HepG2 (cell line): ENCODE measurements at regions not wholly inside any gene's neighbourhood (a gene's known extent, or its start where the extent isn't known, plus 50 kb on each side); places are given as distances from the start of the nearest gene placed in this dataset.

Source experiments
- ATAC-seq: fragments of 200-7000 bp; cut with Tn5 transposase; 3 replicates; pipeline ENCODE4 v1.9.1; 2020; ENCODE audit warnings: mild to moderate bottlenecking, moderate library complexity
- BruUV-seq: library from RNA; stranded (reverse); fragments of 400-500 nt; replicated peaks from 2 replicates; lab custom pipeline; 2021; lab: Mats Ljungman, UMichigan
- CTCF ChIA-PET: fragments of 300-600 bp; formaldehyde crosslinking; extraction: SDS; loops from one replicate; lab custom pipeline; 2021; ENCODE audit warnings: low total read pairs, inconsistent platforms, low intra/inter-chr PET ratio; lab: Yijun Ruan, JAX
- POLR2A ChIA-PET: fragments of 350-600 bp; sonication (Branson Sonifier 250); formaldehyde crosslinking; loops from one replicate; lab custom pipeline; 2020; ENCODE audit warnings: antibody characterized with exemption, inconsistent platforms; lab: Yijun Ruan, JAX
- DNase-seq: peaks from one replicate; pipeline ENCODE4 v3.0.0-alpha.2; 2015; ENCODE audit warnings: low spot score
- FAIRE-seq: peaks from 3 replicates; lab custom pipeline; 2011; peaks lifted over from hg19 to GRCh38; lab: Jason Lieb, UNC
- H2AFZ ChIP-seq: one replicate; pipeline ENCODE4 v1.6.1; 2011; ENCODE audit warnings: low read length, inconsistent platforms
- H3K27ac ChIP-seq: fragments of 300-600 bp; 3 replicates; pipeline ENCODE4 v1.8.0; 2011; ENCODE audit warnings: mixed run types, mild to moderate bottlenecking, mixed read lengths, low read length, inconsistent platforms; ENCODE audit not compliant: insufficient read depth; ENCODE audit errors: extremely low read length
- H3K27me3 ChIP-seq, 2 experiments: fragments of 200-600 bp in 1 of 2; 2 replicates in 1 of 2; 3 replicates in 1 of 2; pipeline versions ENCODE4 v1.6.0 to v1.8.0; 2011; ENCODE audit warnings: low read length in 2 of 2, mild to moderate bottlenecking in 2 of 2, moderate library complexity in 2 of 2, inconsistent platforms in 1 of 2; ENCODE audit not compliant: insufficient read depth in 2 of 2, control insufficient read depth in 1 of 2
- H3K36me3 ChIP-seq, 2 experiments: fragments of 200-600 bp in 1 of 2; replicated peaks in 1 of 2; 2 replicates in 1 of 2; 3 replicates in 1 of 2; pipeline versions ENCODE4 v1.5.1 to v1.8.0; 2011; ENCODE audit warnings: low read length in 2 of 2, inconsistent platforms in 1 of 2; ENCODE audit not compliant: insufficient read depth in 2 of 2, control insufficient read depth in 1 of 2
- H3K4me1 ChIP-seq: 2 replicates; pipeline ENCODE4 v1.5.1; 2012; ENCODE audit warnings: low read length, inconsistent platforms; ENCODE audit not compliant: insufficient read depth
- H3K4me2 ChIP-seq: 2 replicates; pipeline ENCODE4 v1.6.0; 2011; ENCODE audit warnings: low read depth, low read length, inconsistent platforms
- H3K4me3 ChIP-seq, 3 experiments: fragments of 200-600 bp in 1 of 3; sonication (generic), shearing (Covaris generic) in 1 of 3; replicated peaks in 1 of 3; 2 replicates each; pipeline ENCODE4 v1.5.1; 2011 to 2016; ENCODE audit warnings: low read length in 3 of 3, inconsistent platforms in 2 of 3, low read depth in 2 of 3, mild to moderate bottlenecking in 2 of 3, control low read depth in 1 of 3, mixed read lengths in 1 of 3; ENCODE audit not compliant: insufficient read depth in 1 of 3
- H3K79me2 ChIP-seq: one replicate; pipeline ENCODE4 v1.6.1; 2011; ENCODE audit warnings: low read length, inconsistent platforms; ENCODE audit not compliant: insufficient read depth
- H3K9ac ChIP-seq: 2 replicates; pipeline ENCODE4 v1.6.0; 2011; ENCODE audit warnings: mild to moderate bottlenecking, low read depth, low read length, inconsistent platforms; ENCODE audit not compliant: insufficient read depth
- H3K9me3 ChIP-seq: 2 replicates; pipeline ENCODE4 v1.5.1; 2012; ENCODE audit warnings: mild to moderate bottlenecking, low read length
- H4K20me1 ChIP-seq: 2 replicates; pipeline ENCODE4 v1.6.0; 2011; ENCODE audit warnings: inconsistent platforms, mild to moderate bottlenecking, low read length, moderate library complexity; ENCODE audit not compliant: insufficient read depth
- KLF9 ChIP-seq: IDR thresholded peaks from 2 replicates; pipeline ENCODE4 v1.6.1; 2016; ENCODE audit warnings: low read depth
- MEF2D ChIP-seq: sonication (generic); formaldehyde crosslinking; IDR thresholded peaks from 2 replicates; pipeline ENCODE4 v1.5.1; 2020; ENCODE audit warnings: mild to moderate bottlenecking, missing genetic modification reagents
- PPARG ChIP-seq: conservative IDR thresholded peaks from 2 replicates; pipeline ENCODE4 v1.6.1; 2016; ENCODE audit warnings: missing biosample characterization, missing genetic modification reagents
- RAD21 ChIP-seq: fragments of 450-650 bp; formaldehyde crosslinking; IDR thresholded peaks from 2 replicates; pipeline ENCODE4 v1.5.0; 2020; ENCODE audit warnings: mild to moderate bottlenecking
- ZFP90 ChIP-seq: sonication (generic); formaldehyde crosslinking; IDR thresholded peaks from 2 replicates; pipeline ENCODE4 v1.8.0; 2022; ENCODE audit warnings: missing genetic modification reagents, mild to moderate bottlenecking, inconsistent platforms, borderline replicate concordance
- ZNF121 ChIP-seq: sonication (generic); formaldehyde crosslinking; IDR thresholded peaks from 2 replicates; pipeline ENCODE4 v1.5.0; 2020; ENCODE audit warnings: mild to moderate bottlenecking, missing genetic modification reagents
- ZNF17 ChIP-seq: sonication (generic); formaldehyde crosslinking; IDR thresholded peaks from 2 replicates; pipeline ENCODE4 v1.5.0; 2020; ENCODE audit warnings: mild to moderate bottlenecking, missing genetic modification reagents
- ZNF251 ChIP-seq: sonication (generic); formaldehyde crosslinking; IDR thresholded peaks from 2 replicates; pipeline ENCODE4 v1.9.0; 2021; ENCODE audit warnings: mild to moderate bottlenecking, missing genetic modification reagents
- ZNF574 ChIP-seq: sonication (generic); formaldehyde crosslinking; IDR thresholded peaks from 2 replicates; pipeline ENCODE4 v1.4.0; 2020; ENCODE audit warnings: missing genetic modification reagents
- WGBS: methylation state at CpG from one replicate; pipeline ENCODE4 v1.1.6; 2017; ENCODE audit warnings: low lambda C conversion rate; 5-methylcytosine and 5-hydroxymethylcytosine counted together
- in situ Hi-C: cut with HindIII; loops from 2 replicates; pipeline ENCODE4 v1.10.0; 2017; ENCODE audit warnings: low pct_unique_long_range_greater_than_20kb; ENCODE audit not compliant: extremely low pct_ligation_motif_present
- intact Hi-C: fragments of 100-400 bp; cut with micrococcal nuclease; formaldehyde crosslinking; loops from one replicate; pipeline ENCODE4 v1.10.0; 2022; ENCODE audit not compliant: unreplicated experiment
- TF ChIP-seq, protein P1 (sequence below): sonication (generic); formaldehyde crosslinking; IDR thresholded peaks from 2 replicates; pipeline ENCODE4 v1.5.0; 2020; ENCODE audit warnings: missing genetic modification reagents, mild to moderate bottlenecking, borderline replicate concordance
- TF ChIP-seq, protein P2 (sequence below): sonication (generic); formaldehyde crosslinking; IDR thresholded peaks from 2 replicates; pipeline ENCODE4 v1.8.1; 2023; ENCODE audit warnings: mild to moderate bottlenecking, missing genetic modification reagents, borderline replicate concordance
- TF ChIP-seq, protein P3 (sequence below): sonication (generic); formaldehyde crosslinking; IDR thresholded peaks from 2 replicates; pipeline ENCODE4 v1.4.0; 2020; ENCODE audit warnings: missing genetic modification reagents

GRCh38 chr1:208903251-208903905, 659.2 kb upstream of the PLXNA2 start:
- H3K9ac ChIP-seq: no peak overlapping the region
- H3K36me3 ChIP-seq: no peaks in the 10 kb centered on the region
- H3K27ac ChIP-seq: no peak overlapping the region
- DNase-seq: no peak
- 10% methylated on average over 7 of the region's 7 CpGs for WGBS
- no peak for ATAC-seq
- no peaks in the 10 kb centered on the region for H3K27me3 ChIP-seq
- no peak overlapping the region for H3K4me3 ChIP-seq
- intact Hi-C loops (no loop called here), in situ Hi-C loops (no loop called here)
- TF ChIP-seq ZNF17 (CRISPR knock-in tag): no peak
- no peak for TF ChIP-seq ZNF574
- TF ChIP-seq, protein P1, sequence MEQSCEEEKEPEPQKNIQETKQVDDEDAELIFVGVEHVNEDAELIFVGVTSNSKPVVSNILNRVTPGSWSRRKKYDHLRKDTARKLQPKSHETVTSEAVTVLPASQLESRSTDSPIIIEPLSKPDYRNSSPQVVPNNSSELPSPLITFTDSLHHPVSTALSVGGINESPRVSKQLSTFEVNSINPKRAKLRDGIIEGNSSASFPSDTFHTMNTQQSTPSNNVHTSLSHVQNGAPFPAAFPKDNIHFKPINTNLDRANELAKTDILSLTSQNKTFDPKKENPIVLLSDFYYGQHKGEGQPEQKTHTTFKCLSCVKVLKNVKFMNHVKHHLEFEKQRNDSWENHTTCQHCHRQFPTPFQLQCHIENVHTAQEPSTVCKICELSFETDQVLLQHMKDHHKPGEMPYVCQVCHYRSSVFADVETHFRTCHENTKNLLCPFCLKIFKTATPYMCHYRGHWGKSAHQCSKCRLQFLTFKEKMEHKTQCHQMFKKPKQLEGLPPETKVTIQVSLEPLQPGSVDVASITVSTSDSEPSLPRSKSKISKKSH (CRISPR knock-in tag): no peak
- TF ChIP-seq, protein P2, sequence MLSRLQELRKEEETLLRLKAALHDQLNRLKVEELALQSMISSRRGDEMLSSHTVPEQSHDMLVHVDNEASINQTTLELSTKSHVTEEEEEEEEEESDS (CRISPR knock-in tag): no peak
- no peak for TF ChIP-seq MEF2D
- TF ChIP-seq KLF9: no peak
- TF ChIP-seq, protein P3, sequence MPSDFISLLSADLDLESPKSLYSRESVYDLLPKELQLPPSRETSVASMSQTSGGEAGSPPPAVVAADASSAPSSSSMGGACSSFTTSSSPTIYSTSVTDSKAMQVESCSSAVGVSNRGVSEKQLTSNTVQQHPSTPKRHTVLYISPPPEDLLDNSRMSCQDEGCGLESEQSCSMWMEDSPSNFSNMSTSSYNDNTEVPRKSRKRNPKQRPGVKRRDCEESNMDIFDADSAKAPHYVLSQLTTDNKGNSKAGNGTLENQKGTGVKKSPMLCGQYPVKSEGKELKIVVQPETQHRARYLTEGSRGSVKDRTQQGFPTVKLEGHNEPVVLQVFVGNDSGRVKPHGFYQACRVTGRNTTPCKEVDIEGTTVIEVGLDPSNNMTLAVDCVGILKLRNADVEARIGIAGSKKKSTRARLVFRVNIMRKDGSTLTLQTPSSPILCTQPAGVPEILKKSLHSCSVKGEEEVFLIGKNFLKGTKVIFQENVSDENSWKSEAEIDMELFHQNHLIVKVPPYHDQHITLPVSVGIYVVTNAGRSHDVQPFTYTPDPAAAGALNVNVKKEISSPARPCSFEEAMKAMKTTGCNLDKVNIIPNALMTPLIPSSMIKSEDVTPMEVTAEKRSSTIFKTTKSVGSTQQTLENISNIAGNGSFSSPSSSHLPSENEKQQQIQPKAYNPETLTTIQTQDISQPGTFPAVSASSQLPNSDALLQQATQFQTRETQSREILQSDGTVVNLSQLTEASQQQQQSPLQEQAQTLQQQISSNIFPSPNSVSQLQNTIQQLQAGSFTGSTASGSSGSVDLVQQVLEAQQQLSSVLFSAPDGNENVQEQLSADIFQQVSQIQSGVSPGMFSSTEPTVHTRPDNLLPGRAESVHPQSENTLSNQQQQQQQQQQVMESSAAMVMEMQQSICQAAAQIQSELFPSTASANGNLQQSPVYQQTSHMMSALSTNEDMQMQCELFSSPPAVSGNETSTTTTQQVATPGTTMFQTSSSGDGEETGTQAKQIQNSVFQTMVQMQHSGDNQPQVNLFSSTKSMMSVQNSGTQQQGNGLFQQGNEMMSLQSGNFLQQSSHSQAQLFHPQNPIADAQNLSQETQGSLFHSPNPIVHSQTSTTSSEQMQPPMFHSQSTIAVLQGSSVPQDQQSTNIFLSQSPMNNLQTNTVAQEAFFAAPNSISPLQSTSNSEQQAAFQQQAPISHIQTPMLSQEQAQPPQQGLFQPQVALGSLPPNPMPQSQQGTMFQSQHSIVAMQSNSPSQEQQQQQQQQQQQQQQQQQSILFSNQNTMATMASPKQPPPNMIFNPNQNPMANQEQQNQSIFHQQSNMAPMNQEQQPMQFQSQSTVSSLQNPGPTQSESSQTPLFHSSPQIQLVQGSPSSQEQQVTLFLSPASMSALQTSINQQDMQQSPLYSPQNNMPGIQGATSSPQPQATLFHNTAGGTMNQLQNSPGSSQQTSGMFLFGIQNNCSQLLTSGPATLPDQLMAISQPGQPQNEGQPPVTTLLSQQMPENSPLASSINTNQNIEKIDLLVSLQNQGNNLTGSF (CRISPR knock-in tag): no peak
- TF ChIP-seq ZNF251 (CRISPR knock-in tag): no peak
- TF ChIP-seq PPARG (CRISPR knock-in tag): no peak
- no peak for TF ChIP-seq RAD21 (CRISPR knock-in tag)
- no peak for TF ChIP-seq ZFP90 (CRISPR knock-in tag)
- no peak for TF ChIP-seq ZNF121 (CRISPR knock-in tag)
- POLR2A ChIA-PET: no interaction called here
- H3K9me3 ChIP-seq: 0 out of 2 replicates have a peak, but pooled peaks cover 7% of the 10 kb centered on the region
- BruUV-seq: no TSS peak
- no peaks in the 10 kb centered on the region for H3K79me2 ChIP-seq
- no peaks in the 10 kb centered on the region for H3K4me1 ChIP-seq
- no peak for FAIRE-seq
- no peaks in the 10 kb centered on the region for H4K20me1 ChIP-seq
- CTCF ChIA-PET: no interaction called here
- H3K4me2 ChIP-seq: no peak overlapping the region
- H2AFZ ChIP-seq: no peak overlapping the region
